Endodermal cell (in vitro differentiated cells): ENCODE measurements at regions not wholly inside any gene's neighbourhood (a gene's known extent, or its start where the extent isn't known, plus 50 kb on each side); places are given as distances from the start of the nearest gene placed in this dataset.

Source experiments
- DNase-seq: peaks from one replicate; pipeline ENCODE4 v3.0.0-alpha.2; 2017
- H3K27ac ChIP-seq: 2 replicates; pipeline ENCODE4 v1.5.1; 2013; ENCODE audit warnings: mild to moderate bottlenecking, low read depth, low read length, moderate library complexity
- H3K27me3 ChIP-seq: 2 replicates; pipeline ENCODE4 v1.6.1; 2013; ENCODE audit warnings: mild to moderate bottlenecking, low read length, moderate library complexity; ENCODE audit not compliant: insufficient read depth, control insufficient read depth, poor library complexity, severe bottlenecking
- H3K36me3 ChIP-seq: 2 replicates; pipeline ENCODE4 v1.7.0; 2013; ENCODE audit warnings: mild to moderate bottlenecking, low read length, moderate library complexity; ENCODE audit not compliant: control insufficient read depth, insufficient read depth
- H3K4me1 ChIP-seq: one replicate; pipeline ENCODE4 v1.7.0; 2013; ENCODE audit warnings: low read length; ENCODE audit not compliant: control insufficient read depth, insufficient read depth
- H3K4me3 ChIP-seq: 2 replicates; pipeline ENCODE4 v1.5.1; 2013; ENCODE audit warnings: mild to moderate bottlenecking, low read length, moderate library complexity
- H3K9ac ChIP-seq: 2 replicates; pipeline ENCODE4 v1.6.1; 2013; ENCODE audit warnings: mild to moderate bottlenecking, low read length, moderate library complexity; ENCODE audit not compliant: poor library complexity, severe bottlenecking; ENCODE audit errors: extremely low read depth
- H3K9me3 ChIP-seq: 2 replicates; pipeline ENCODE4 v1.6.1; 2013; ENCODE audit warnings: mild to moderate bottlenecking, low read length, moderate library complexity; ENCODE audit not compliant: control insufficient read depth
- H3K27ac Mint-ChIP-seq: 2 replicates; pipeline ENCODE4 v1.8.0; 2020; ENCODE audit warnings: mixed read lengths
- H3K27me3 Mint-ChIP-seq: 2 replicates; pipeline ENCODE4 v1.8.0; 2021; ENCODE audit warnings: mild to moderate bottlenecking, mixed read lengths; ENCODE audit not compliant: insufficient read depth
- H3K36me3 Mint-ChIP-seq: 2 replicates; pipeline ENCODE4 v1.8.0; 2020; ENCODE audit warnings: low read depth, mixed read lengths
- H3K4me1 Mint-ChIP-seq: 2 replicates; pipeline ENCODE4 v1.8.0; 2020; ENCODE audit warnings: mixed read lengths
- H3K4me3 Mint-ChIP-seq: 2 replicates; pipeline ENCODE4 v1.8.0; 2020; ENCODE audit warnings: mild to moderate bottlenecking, moderate library complexity, mixed read lengths
- H3K9me3 Mint-ChIP-seq: 2 replicates; pipeline ENCODE4 v1.8.0; 2020; ENCODE audit warnings: mild to moderate bottlenecking, mixed read lengths
- CTCF ChIP-seq: fragments of 200-600 bp; sonication (generic); conservative IDR thresholded peaks from 2 replicates; pipeline ENCODE4 v1.5.0; 2021; ENCODE audit warnings: antibody characterized with exemption, mild to moderate bottlenecking
- whole genome bisulfite sequencing, 2 experiments: methylation state at CpG; one replicate each; pipeline versions ENCODE4 v1.1.5 to v1.1.7; 2013; ENCODE audit warnings: missing lambda C conversion rate in 2 of 2, mixed read lengths in 1 of 2; ENCODE audit not compliant: insufficient coverage in 1 of 2, insufficient read length in 1 of 2; 5-methylcytosine and 5-hydroxymethylcytosine counted together

GRCh38 chr15:98483575-98484130 is 164.7 kb upstream of the IGF1R start:
- peaks cover 12% of the 10 kb centered on the region for H3K9me3 ChIP-seq
- no peaks in the 10 kb centered on the region for H3K4me1 Mint-ChIP-seq
- no peaks in the 10 kb centered on the region for H3K4me1 ChIP-seq
- no peak overlapping the region for H3K4me3 ChIP-seq
- no peak for TF ChIP-seq CTCF
- no peaks in the 10 kb centered on the region for H3K27me3 ChIP-seq
- H3K27ac Mint-ChIP-seq, result no peak overlapping the region
- H3K4me3 Mint-ChIP-seq, result no peak overlapping the region
- no peaks in the 10 kb centered on the region for H3K36me3 ChIP-seq
- no peak overlapping the region for H3K27ac ChIP-seq
- H3K27me3 Mint-ChIP-seq, result peaks cover 5% of the 10 kb centered on the region
- H3K9ac ChIP-seq, result no peak overlapping the region
- DNase-seq, result no peak
- WGBS, 2 experiments, result no CpG with 5 or more reads among the region's 1 CpG
- peaks cover 20% of the 10 kb centered on the region for H3K9me3 Mint-ChIP-seq
- no peaks in the 10 kb centered on the region for H3K36me3 Mint-ChIP-seq

- H3K4me1 ChIP-seq, result no peaks in the 10 kb centered on the region
- H3K9me3 Mint-ChIP-seq, result peaks cover 19% of the 10 kb centered on the region
- no peak for TF ChIP-seq CTCF
- no peak overlapping the region for H3K4me3 ChIP-seq
- H3K27ac Mint-ChIP-seq, result no peak overlapping the region
- H3K27me3 Mint-ChIP-seq, result peaks cover 5% of the 10 kb centered on the region
- H3K9ac ChIP-seq, result no peak overlapping the region
- H3K4me1 Mint-ChIP-seq, result no peaks in the 10 kb centered on the region
- H3K4me3 Mint-ChIP-seq, result no peak overlapping the region
- 89% methylated on average over 1 of the region's 1 CpG; no CpG with 5 or more reads in 1 of the 2 experiments for WGBS, 2 experiments
- H3K27me3 ChIP-seq, result no peaks in the 10 kb centered on the region
- no peaks in the 10 kb centered on the region for H3K36me3 Mint-ChIP-seq
- no peak overlapping the region for H3K27ac ChIP-seq
- no peak for DNase-seq
- H3K36me3 ChIP-seq, result no peaks in the 10 kb centered on the region
- peaks cover 12% of the 10 kb centered on the region for H3K9me3 ChIP-seq
Observed at GRCh38 chr15:98484914-98485313, 163.4 kb upstream of the IGF1R start.

DNA sequence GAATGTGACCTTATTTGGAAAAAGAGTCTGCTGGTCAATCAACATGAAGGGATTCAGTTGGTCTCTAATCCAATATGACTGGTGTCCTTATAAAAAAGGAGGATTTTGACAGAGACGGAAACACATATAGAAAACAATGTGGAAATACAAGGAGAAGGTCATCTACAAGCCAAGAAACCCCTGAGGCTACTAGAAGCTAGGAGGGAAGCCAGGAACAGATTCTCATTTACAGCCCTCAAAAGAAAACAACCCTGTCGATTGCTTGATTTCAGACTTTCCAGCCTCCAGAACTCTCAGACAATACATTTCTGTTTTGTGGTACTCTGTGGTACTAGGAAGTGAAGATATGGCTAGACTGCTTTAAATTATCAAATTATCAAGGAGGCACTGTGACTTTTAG is 162.9 kb upstream of the IGF1R start:
- H3K4me1 ChIP-seq, result no peaks in the 10 kb centered on the region
- Mint-ChIP-seq H3K4me3 (no peak overlapping the region), H3K27ac (no peak overlapping the region), H3K36me3 (no peaks in the 10 kb centered on the region), H3K4me1 (no peaks in the 10 kb centered on the region), H3K9me3 (peaks cover 19% of the 10 kb centered on the region), H3K27me3 (peaks cover 6% of the 10 kb centered on the region)
- no peak overlapping the region for H3K9ac ChIP-seq
- H3K27me3 ChIP-seq, result no peaks in the 10 kb centered on the region
- H3K4me3 ChIP-seq, result no peak overlapping the region
- WGBS, 2 experiments, result 82 to 83% methylated on average over 1 to 2 of the region's 2 CpGs
- no peaks in the 10 kb centered on the region for H3K36me3 ChIP-seq
- H3K9me3 ChIP-seq, result peaks cover 12% of the 10 kb centered on the region
- no peak for TF ChIP-seq CTCF
- no peak overlapping the region for H3K27ac ChIP-seq
- DNase-seq, result no peak
